ENCODE measurements at regions not wholly inside any gene's neighbourhood (a gene's known extent, or its start where the extent isn't known, plus 50 kb on each side); places are given as distances from the start of the nearest gene placed in this dataset.
"Not testable (repeated sequence)": the region's sequence is repeated elsewhere in the genome, so short reads cannot be mapped to it uniquely, and the experiment has no call there.

DNA sequence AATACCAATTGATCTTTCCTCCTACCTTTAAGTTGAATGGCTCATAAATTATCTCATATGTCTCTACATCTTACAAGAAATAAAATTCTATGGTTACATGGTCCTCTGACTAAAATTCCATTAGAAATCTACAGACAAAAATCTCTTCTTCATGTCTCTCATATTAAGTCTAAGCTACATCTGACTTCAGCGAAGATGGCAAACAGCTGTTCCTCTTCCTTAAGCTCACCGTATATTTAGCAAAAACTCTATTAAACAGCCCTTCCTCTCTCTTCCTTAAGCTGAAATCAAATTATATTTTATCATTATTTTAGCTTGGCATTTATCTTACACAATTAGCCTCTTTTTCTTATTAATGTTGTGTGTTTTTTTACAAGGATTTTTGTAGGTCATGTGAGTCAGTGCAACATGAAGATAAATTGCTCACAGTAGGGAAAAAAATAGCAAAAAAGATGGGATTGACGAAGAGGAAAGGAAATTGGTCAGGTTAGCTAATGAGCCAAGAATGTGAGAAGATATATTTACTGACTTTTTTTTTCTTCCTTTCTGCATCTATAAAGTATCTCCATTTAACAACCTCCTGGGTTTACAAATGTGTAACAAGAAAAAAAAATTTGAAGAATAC, 2412.8 kb downstream of the ARAP2 start:
- Histone ChIP-seq H3K9me3 (ENCODE audit: control insufficient read depth, low read length) (no peaks in the 10 kb centered on the region), H3K4me3 (ENCODE audit: extremely low read depth, insufficient read depth, low read length, poor library complexity, severe bottlenecking) (no peak overlapping the region), H3K27ac (ENCODE audit: low read depth, low read length, severe bottlenecking) (no peak overlapping the region), H3K36me3 (ENCODE audit: control insufficient read depth, insufficient read depth, low read length) (no peaks in the 10 kb centered on the region), H3K4me1 (ENCODE audit: control insufficient read depth, insufficient read depth, low read length, poor library complexity, severe bottlenecking) (peaks cover 11% of the 10 kb centered on the region)
- WGBS, 2 experiments (ENCODE audit: insufficient coverage in 2 of 2) = 100% methylated on average over 2 of the region's 3 CpGs

DNA sequence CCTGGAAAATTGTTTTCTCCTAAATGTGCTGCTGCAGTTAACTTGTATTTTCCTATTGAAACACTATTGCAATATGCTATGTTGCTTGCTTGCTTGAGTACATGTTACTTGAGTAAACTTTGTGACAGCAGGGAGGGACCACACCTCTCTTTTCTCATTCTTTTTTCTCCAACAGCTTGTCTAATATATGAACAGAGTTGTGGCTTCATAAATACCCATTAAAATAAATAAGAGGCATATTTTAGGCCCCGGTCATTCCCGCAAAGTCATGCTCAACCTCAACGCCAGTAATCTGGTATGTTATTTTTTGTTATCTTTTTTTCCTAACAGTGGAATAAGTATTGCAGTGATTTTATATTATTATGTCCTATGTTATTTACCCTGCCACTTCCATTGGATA, 2408.6 kb downstream of the ARAP2 start:
- H3K4me1 ChIP-seq (ENCODE audit: control insufficient read depth, insufficient read depth, low read length, poor library complexity, severe bottlenecking) = peaks cover 11% of the 10 kb centered on the region
- H3K9me3 ChIP-seq (ENCODE audit: control insufficient read depth, low read length); H3K36me3 ChIP-seq (ENCODE audit: control insufficient read depth, insufficient read depth, low read length); H3K4me3 ChIP-seq (ENCODE audit: extremely low read depth, insufficient read depth, low read length, poor library complexity, severe bottlenecking); H3K27ac ChIP-seq (ENCODE audit: low read depth, low read length, severe bottlenecking): not testable (repeated sequence)
- WGBS, 2 experiments (ENCODE audit: insufficient coverage in 2 of 2) = no CpG with 5 or more reads among the region's 3 CpGs

DNA sequence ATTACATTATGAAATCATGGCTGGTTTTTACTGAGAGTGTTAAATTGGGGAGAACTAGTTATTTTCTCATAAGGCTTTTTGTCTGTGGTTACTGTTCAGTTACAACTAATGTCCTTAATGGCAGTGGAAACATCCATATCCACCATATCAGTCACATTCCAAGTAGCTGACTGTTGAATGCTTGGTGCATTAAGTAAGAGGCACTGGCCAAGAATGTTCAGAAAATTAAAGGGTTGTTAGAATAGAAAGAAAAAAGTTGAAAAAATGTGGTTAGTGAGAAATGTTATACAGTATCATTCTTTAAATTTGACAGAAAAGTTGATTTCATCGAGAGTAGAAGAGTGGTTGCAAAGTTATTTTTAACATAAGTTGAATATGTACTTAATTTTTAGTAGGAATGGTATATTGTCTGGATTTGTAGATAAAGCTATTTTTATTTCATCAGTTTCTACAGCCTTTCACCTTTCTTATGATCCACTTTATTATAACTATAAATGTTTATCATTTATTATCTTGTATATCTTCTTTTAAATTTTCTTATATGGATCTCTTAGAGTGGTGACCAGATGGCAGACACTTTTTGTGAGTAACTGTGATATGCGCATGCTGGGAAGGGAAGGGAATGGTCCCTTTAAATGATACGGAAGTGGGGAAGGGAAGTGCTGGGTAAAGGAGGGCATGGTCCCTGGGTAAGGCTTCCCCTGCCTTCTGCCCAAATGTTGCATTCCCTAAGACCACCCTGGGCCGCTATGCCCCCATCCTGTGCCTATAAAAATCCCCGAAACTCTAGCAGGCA, 2407.1 kb downstream of the ARAP2 start:
- Histone ChIP-seq H3K27ac (ENCODE audit: low read depth, low read length, severe bottlenecking) (peak overlapping the region; percentile 81), H3K36me3 (ENCODE audit: control insufficient read depth, insufficient read depth, low read length) (no peaks in the 10 kb centered on the region), H3K4me3 (ENCODE audit: extremely low read depth, insufficient read depth, low read length, poor library complexity, severe bottlenecking) (no peak overlapping the region), H3K4me1 (ENCODE audit: control insufficient read depth, insufficient read depth, low read length, poor library complexity, severe bottlenecking) (peaks cover 4% of the 10 kb centered on the region), H3K9me3 (ENCODE audit: control insufficient read depth, low read length) (no peaks in the 10 kb centered on the region)
- WGBS, 2 experiments (ENCODE audit: insufficient coverage in 2 of 2) = 89% methylated on average over 4 to 5 of the region's 5 CpGs

DNA sequence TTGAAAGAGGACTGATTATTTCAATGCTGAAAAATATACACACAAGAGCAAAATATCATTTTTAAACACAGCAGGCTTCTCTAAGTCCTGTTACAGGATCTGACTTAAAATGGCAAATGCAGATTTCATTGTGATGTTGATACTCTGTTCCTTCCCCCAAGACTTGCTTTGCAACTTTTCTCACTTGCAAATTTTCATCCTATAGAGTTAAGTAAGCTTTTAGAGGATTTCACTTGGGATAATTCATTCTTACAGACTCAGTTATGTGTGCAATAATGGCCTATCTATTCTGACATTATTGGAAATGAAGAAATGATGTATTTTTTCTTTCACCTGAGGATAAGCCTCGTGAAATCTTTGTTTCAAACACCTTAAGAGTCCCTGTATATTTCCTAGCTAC, 2403.2 kb downstream of the ARAP2 start:
- H3K36me3 ChIP-seq (ENCODE audit: control insufficient read depth, insufficient read depth, low read length) = no peaks in the 10 kb centered on the region
- H3K27ac ChIP-seq (ENCODE audit: low read depth, low read length, severe bottlenecking) = no peak overlapping the region
- no CpG with 5 or more reads among the region's 1 CpG for WGBS, 2 experiments (ENCODE audit: insufficient coverage in 2 of 2)
- H3K4me1 ChIP-seq (ENCODE audit: control insufficient read depth, insufficient read depth, low read length, poor library complexity, severe bottlenecking) = peaks cover 2% of the 10 kb centered on the region
- H3K4me3 ChIP-seq (ENCODE audit: extremely low read depth, insufficient read depth, low read length, poor library complexity, severe bottlenecking) = no peak overlapping the region
- H3K9me3 ChIP-seq (ENCODE audit: control insufficient read depth, low read length) = no peaks in the 10 kb centered on the region

DNA sequence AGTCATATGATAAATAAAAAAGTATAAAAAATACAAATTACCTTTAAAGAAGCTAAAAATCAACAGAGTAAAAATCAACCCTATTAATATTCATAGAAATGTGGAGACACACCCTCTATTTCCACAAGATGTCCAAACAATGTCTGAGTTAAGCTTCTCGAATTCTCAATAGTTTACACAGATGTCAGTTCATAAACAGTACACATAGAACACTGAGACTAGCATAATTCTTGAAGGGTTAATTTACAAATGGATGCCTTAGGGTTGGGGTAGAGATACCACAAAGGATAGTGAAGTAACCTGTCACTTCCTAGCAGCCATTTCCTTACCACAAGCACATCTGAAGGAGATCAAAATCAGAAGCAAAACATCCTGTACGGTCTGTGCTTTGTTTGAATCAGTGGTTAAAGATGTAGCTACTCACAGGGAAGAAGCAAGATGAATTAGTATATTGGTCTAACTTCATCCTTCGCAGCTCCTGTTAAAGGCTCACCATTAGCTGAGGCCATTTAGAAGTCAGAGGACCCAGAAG, 2393.9 kb downstream of the ARAP2 start:
- Histone ChIP-seq H3K9me3 (ENCODE audit: control insufficient read depth, low read length) (peaks cover 6% of the 10 kb centered on the region), H3K36me3 (ENCODE audit: control insufficient read depth, insufficient read depth, low read length) (no peaks in the 10 kb centered on the region), H3K27ac (ENCODE audit: low read depth, low read length, severe bottlenecking) (no peak overlapping the region), H3K4me1 (ENCODE audit: control insufficient read depth, insufficient read depth, low read length, poor library complexity, severe bottlenecking) (no peaks in the 10 kb centered on the region), H3K4me3 (ENCODE audit: extremely low read depth, insufficient read depth, low read length, poor library complexity, severe bottlenecking) (no peak overlapping the region)
- 94 to 100% methylated on average over 1 to 2 of the region's 3 CpGs for WGBS, 2 experiments (ENCODE audit: insufficient coverage in 2 of 2)

DNA sequence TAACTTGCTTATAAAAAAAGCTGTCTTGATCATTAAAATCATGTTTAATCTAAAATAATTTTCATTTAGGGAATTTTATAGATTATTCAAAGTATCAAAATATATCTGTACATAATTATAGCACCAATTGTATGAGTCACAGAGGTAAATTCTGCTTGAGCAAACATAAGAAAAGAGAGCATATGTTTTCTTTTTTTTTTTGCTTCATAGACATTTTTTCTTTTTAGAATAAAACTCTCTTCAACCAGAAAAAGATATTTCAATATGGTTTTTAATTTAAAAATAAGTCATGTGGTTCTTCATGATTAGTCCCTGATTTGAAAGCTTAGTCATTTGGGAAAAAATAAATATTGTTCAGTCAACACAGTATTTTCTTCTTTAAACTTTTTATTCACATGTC, 2390.6 kb downstream of the ARAP2 start:
- not testable (repeated sequence) for H3K4me1 ChIP-seq (ENCODE audit: control insufficient read depth, insufficient read depth, low read length, poor library complexity, severe bottlenecking); H3K9me3 ChIP-seq (ENCODE audit: control insufficient read depth, low read length); H3K27ac ChIP-seq (ENCODE audit: low read depth, low read length, severe bottlenecking); H3K36me3 ChIP-seq (ENCODE audit: control insufficient read depth, insufficient read depth, low read length); H3K4me3 ChIP-seq (ENCODE audit: extremely low read depth, insufficient read depth, low read length, poor library complexity, severe bottlenecking)

DNA sequence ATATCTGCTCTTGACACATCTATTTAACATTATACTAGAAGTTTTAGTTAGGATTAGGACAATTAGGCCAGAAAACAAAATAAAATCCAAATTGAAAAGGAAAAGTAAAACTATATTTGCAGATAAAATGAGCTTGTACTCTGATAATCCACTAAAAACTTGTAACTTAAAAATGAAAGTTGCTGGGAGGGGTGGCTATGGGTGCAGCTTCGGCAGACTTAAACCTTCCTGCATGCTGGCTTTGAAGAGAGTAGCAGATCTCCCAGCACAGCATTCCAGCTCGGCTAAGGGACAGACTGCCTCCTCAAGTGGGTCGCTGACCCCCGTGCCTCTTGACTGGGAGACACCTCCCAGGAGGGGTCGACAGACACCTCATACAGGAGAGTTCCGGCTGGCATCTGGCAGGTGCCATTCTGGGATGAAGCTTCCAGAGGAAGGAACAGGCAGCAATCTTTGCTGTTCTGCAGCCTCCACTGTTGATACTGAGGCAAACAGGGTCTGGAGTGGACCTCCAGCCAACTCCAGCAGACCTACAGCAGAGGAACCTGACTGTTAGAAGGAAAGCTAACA, 2379.9 kb downstream of the ARAP2 start:
- H3K36me3 ChIP-seq (ENCODE audit: control insufficient read depth, insufficient read depth, low read length) = no peaks in the 10 kb centered on the region
- no peak overlapping the region for H3K4me3 ChIP-seq (ENCODE audit: extremely low read depth, insufficient read depth, low read length, poor library complexity, severe bottlenecking)
- H3K4me1 ChIP-seq (ENCODE audit: control insufficient read depth, insufficient read depth, low read length, poor library complexity, severe bottlenecking) = no peaks in the 10 kb centered on the region
- H3K9me3 ChIP-seq (ENCODE audit: control insufficient read depth, low read length) = no peaks in the 10 kb centered on the region
- no peak overlapping the region for H3K27ac ChIP-seq (ENCODE audit: low read depth, low read length, severe bottlenecking)
- WGBS, 2 experiments (ENCODE audit: insufficient coverage in 2 of 2) = 93 to 94% methylated on average over 6 of the region's 6 CpGs

DNA sequence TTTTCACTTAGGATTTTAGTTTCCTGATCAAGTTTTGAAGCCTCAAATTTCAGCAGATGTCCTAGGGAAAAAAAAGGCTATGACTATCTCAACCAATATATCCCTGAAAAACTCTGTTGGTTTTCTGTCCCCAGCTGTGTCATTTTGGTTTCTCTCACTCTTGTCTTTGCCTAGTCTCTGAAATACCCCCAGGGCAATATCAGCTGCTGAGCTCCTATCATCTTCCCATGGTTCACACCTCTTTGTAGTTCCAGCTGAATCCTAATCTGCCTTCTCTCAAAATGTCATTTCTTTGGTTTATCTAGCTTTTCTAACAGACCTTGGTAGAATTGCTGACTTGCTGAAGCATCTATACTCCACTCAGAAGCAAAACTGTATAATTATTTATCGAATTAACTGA, 2370.5 kb downstream of the ARAP2 start:
- Histone ChIP-seq H3K27ac (ENCODE audit: low read depth, low read length, severe bottlenecking) (no peak overlapping the region), H3K4me1 (ENCODE audit: control insufficient read depth, insufficient read depth, low read length, poor library complexity, severe bottlenecking) (no peaks in the 10 kb centered on the region), H3K36me3 (ENCODE audit: control insufficient read depth, insufficient read depth, low read length) (no peaks in the 10 kb centered on the region), H3K4me3 (ENCODE audit: extremely low read depth, insufficient read depth, low read length, poor library complexity, severe bottlenecking) (no peak overlapping the region), H3K9me3 (ENCODE audit: control insufficient read depth, low read length) (no peaks in the 10 kb centered on the region)
- WGBS, 2 experiments (ENCODE audit: insufficient coverage in 2 of 2) = no CpG with 5 or more reads among the region's 1 CpG

DNA sequence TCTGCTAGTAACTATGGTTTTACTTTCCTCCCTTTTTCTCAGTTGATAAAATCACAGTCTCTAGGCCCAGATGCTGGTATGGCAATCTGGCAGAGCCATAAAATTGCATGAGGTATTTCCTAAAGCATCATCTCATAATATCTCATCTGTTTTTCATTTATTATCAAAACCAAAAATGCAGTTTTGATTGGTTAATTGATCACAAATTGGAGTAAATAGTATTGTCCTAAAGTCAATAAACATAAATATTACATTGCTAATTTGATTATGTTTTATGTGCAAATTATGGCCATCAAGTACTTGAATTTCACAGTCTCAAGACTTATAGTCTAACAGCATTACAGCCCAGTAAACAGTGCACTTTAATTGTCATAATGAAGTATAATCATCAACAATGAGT, 2365.6 kb downstream of the ARAP2 start:
- Histone ChIP-seq H3K9me3 (ENCODE audit: control insufficient read depth, low read length) (no peaks in the 10 kb centered on the region), H3K4me1 (ENCODE audit: control insufficient read depth, insufficient read depth, low read length, poor library complexity, severe bottlenecking) (no peaks in the 10 kb centered on the region), H3K27ac (ENCODE audit: low read depth, low read length, severe bottlenecking) (no peak overlapping the region), H3K36me3 (ENCODE audit: control insufficient read depth, insufficient read depth, low read length) (no peaks in the 10 kb centered on the region), H3K4me3 (ENCODE audit: extremely low read depth, insufficient read depth, low read length, poor library complexity, severe bottlenecking) (no peak overlapping the region)

DNA sequence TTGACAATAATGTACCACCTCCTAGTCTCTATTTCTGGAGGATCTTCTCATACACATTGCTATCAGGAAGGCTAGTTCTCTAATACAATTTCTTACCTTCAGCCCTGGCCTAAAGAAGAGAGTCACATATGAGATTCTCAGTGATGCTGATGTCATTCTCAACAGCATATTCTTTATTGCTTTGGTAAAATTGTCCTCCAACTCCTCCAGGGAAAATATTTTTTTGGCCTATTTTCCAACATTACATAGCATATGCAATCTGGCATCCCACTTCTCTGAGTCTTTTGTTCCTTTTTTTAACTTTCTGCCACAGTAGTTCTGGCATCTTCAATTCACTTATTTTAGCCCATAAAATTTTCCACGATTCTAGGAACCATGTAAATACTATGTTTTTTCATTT, 2363.1 kb downstream of the ARAP2 start:
- WGBS, 2 experiments (ENCODE audit: insufficient coverage in 2 of 2) = 60 to 70% methylated on average over 1 of the region's 1 CpG
- Histone ChIP-seq H3K4me1 (ENCODE audit: control insufficient read depth, insufficient read depth, low read length, poor library complexity, severe bottlenecking) (no peaks in the 10 kb centered on the region), H3K36me3 (ENCODE audit: control insufficient read depth, insufficient read depth, low read length) (no peaks in the 10 kb centered on the region), H3K4me3 (ENCODE audit: extremely low read depth, insufficient read depth, low read length, poor library complexity, severe bottlenecking) (no peak overlapping the region), H3K27ac (ENCODE audit: low read depth, low read length, severe bottlenecking) (no peak overlapping the region), H3K9me3 (ENCODE audit: control insufficient read depth, low read length) (no peaks in the 10 kb centered on the region)

Data from mesodermal cell (in vitro differentiated cells).